SK-N-SH (cell line): ENCODE measurements at regions not wholly inside any gene's neighbourhood (a gene's known extent, or its start where the extent isn't known, plus 50 kb on each side); places are given as distances from the start of the nearest gene placed in this dataset.

Experiments used
- CTCF ChIP-seq: fragments of 200-600 bp; sonication (generic); IDR thresholded peaks from 2 replicates; pipeline ENCODE4 v1.6.1; 2017; ENCODE audit warnings: antibody characterized with exemption, mild to moderate bottlenecking, moderate library complexity
- ELF1 ChIP-seq: IDR thresholded peaks from 2 replicates; pipeline ENCODE4 v1.4.0; 2012
- EZH2phosphoT487 ChIP-seq: fragments of 200-600 bp; sonication (generic); IDR thresholded peaks from 2 replicates; pipeline ENCODE4 v1.6.1; 2017; ENCODE audit warnings: low read depth, mixed run types, mild to moderate bottlenecking, antibody characterized with exemption, moderate library complexity, borderline replicate concordance
- FOSL2 ChIP-seq: IDR thresholded peaks from 2 replicates; pipeline ENCODE4 v1.4.0; 2012; ENCODE audit warnings: low read depth, mild to moderate bottlenecking, moderate library complexity, borderline replicate concordance
- JUND ChIP-seq: IDR thresholded peaks from 2 replicates; pipeline ENCODE4 v1.4.0; 2012
- NFIC ChIP-seq: IDR thresholded peaks from 2 replicates; pipeline ENCODE4 v1.4.0; 2012; ENCODE audit warnings: borderline replicate concordance
- POLR2AphosphoS5 ChIP-seq: IDR thresholded peaks from 2 replicates; pipeline ENCODE4 v1.6.1; 2012; ENCODE audit warnings: low read depth, low read length
- SMC3 ChIP-seq: IDR thresholded peaks from 2 replicates; pipeline ENCODE4 v1.6.1; 2012; ENCODE audit warnings: low read depth, low read length, improper control_type of control experiment
- TAF1 ChIP-seq: IDR thresholded peaks from 2 replicates; pipeline ENCODE4 v1.6.1; 2012; ENCODE audit warnings: low read depth, mild to moderate bottlenecking, low read length, moderate library complexity, borderline replicate concordance
- TF ChIP-seq, protein P1 (sequence below): IDR thresholded peaks from 2 replicates; pipeline ENCODE4 v1.6.1; 2012; ENCODE audit warnings: mild to moderate bottlenecking, low read depth, low read length, moderate library complexity
- TF ChIP-seq, protein P2 (sequence below): IDR thresholded peaks from 2 replicates; pipeline ENCODE4 v1.4.0; 2012; ENCODE audit warnings: low read depth
- TF ChIP-seq, protein P3 (sequence below): IDR thresholded peaks from 2 replicates; pipeline ENCODE4; 2012
- TF ChIP-seq, protein P4 (sequence below): fragments of 150-350 bp; IDR thresholded peaks from 2 replicates; pipeline ENCODE4 v1.6.1; 2017; ENCODE audit warnings: antibody characterized with exemption, low read length, low read depth, borderline replicate concordance

DNA sequence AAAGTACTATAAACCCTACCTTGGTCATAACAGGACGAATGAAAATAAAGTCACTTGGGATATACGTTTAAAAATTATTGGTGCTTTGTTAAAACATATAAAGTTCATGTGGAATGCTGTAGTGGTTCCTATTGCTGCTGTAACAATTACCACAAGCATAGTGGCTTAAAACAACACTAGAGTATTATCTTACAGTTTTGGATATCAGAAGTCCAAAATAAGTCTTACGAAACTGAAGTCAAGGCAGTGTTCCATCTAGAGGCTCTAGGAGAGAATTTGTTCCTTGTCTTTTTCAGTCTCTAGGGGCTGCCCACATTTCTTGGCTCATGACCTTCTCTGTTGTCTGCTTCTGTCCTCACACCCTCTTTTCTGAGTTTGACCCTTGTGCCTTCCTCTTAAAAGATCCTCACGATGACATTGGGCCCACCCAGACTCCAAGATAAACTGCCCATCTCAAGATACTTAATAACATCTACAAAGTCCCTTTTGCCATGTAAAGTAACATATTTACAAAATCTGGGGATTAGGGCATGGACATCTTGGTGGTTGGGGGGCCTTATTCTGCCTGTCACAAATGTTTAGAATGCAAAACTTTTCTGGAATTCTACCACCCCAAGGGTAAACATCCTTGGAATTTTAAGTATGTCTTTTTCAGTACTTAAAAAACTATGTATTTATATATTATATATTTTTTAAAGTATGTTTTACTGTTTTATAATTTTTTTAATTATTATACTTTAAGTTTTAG is 178.1 kb downstream of the ETNK1 start:
- no peak for TF ChIP-seq FOSL2
- TF ChIP-seq, protein P1, sequence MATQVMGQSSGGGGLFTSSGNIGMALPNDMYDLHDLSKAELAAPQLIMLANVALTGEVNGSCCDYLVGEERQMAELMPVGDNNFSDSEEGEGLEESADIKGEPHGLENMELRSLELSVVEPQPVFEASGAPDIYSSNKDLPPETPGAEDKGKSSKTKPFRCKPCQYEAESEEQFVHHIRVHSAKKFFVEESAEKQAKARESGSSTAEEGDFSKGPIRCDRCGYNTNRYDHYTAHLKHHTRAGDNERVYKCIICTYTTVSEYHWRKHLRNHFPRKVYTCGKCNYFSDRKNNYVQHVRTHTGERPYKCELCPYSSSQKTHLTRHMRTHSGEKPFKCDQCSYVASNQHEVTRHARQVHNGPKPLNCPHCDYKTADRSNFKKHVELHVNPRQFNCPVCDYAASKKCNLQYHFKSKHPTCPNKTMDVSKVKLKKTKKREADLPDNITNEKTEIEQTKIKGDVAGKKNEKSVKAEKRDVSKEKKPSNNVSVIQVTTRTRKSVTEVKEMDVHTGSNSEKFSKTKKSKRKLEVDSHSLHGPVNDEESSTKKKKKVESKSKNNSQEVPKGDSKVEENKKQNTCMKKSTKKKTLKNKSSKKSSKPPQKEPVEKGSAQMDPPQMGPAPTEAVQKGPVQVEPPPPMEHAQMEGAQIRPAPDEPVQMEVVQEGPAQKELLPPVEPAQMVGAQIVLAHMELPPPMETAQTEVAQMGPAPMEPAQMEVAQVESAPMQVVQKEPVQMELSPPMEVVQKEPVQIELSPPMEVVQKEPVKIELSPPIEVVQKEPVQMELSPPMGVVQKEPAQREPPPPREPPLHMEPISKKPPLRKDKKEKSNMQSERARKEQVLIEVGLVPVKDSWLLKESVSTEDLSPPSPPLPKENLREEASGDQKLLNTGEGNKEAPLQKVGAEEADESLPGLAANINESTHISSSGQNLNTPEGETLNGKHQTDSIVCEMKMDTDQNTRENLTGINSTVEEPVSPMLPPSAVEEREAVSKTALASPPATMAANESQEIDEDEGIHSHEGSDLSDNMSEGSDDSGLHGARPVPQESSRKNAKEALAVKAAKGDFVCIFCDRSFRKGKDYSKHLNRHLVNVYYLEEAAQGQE, result no peak
- TF ChIP-seq, protein P2, sequence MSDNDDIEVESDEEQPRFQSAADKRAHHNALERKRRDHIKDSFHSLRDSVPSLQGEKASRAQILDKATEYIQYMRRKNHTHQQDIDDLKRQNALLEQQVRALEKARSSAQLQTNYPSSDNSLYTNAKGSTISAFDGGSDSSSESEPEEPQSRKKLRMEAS, result no peak
- TF ChIP-seq JUND, result no peak
- no peak for TF ChIP-seq ELF1
- TF ChIP-seq EZH2phosphoT487, result no peak
- TF ChIP-seq, protein P3, sequence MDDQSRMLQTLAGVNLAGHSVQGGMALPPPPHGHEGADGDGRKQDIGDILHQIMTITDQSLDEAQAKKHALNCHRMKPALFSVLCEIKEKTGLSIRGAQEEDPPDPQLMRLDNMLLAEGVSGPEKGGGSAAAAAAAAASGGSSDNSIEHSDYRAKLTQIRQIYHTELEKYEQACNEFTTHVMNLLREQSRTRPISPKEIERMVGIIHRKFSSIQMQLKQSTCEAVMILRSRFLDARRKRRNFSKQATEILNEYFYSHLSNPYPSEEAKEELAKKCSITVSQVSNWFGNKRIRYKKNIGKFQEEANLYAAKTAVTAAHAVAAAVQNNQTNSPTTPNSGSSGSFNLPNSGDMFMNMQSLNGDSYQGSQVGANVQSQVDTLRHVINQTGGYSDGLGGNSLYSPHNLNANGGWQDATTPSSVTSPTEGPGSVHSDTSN, result no peak
- TF ChIP-seq CTCF, result no peak
- TF ChIP-seq POLR2AphosphoS5, result no peak
- TF ChIP-seq, protein P4, sequence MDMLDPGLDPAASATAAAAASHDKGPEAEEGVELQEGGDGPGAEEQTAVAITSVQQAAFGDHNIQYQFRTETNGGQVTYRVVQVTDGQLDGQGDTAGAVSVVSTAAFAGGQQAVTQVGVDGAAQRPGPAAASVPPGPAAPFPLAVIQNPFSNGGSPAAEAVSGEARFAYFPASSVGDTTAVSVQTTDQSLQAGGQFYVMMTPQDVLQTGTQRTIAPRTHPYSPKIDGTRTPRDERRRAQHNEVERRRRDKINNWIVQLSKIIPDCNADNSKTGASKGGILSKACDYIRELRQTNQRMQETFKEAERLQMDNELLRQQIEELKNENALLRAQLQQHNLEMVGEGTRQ, result no peak
- TF ChIP-seq TAF1, result no peak
- no peak for TF ChIP-seq SMC3
- TF ChIP-seq NFIC, result no peak
